T-cell (primary cell): ENCODE measurements at regions not wholly inside any gene's neighbourhood (a gene's known extent, or its start where the extent isn't known, plus 50 kb on each side); places are given as distances from the start of the nearest gene placed in this dataset.

Source experiments
- ATAC-seq, 4 experiments: fragments of 200-7000 bp in 3 of 4; fragments of 150-1000 bp in 1 of 4; cut with Tn5 transposase; replicated peaks in 1 of 4; 1 replicate in 3 of 4; 2 replicates in 1 of 4; pipeline ENCODE4 v1.10.0; 2021; ENCODE audit warnings: moderate library complexity in 3 of 4, mild to moderate bottlenecking in 2 of 4, moderate number of reproducible peaks in 1 of 4
- CTCF ChIA-PET, 2 donors: fragments of 300-600 bp; sonication (Branson Sonifier 250); formaldehyde crosslinking; loops; one replicate each; lab custom pipeline; 2022; ENCODE audit warnings: antibody characterized with exemption in 2 of 2; lab: Charles Lee
- POLR2A ChIA-PET, 2 donors: fragments of 300-600 bp; sonication (Branson Sonifier 250); formaldehyde crosslinking; loops; one replicate each; lab custom pipeline; 2022; ENCODE audit warnings: antibody characterized with exemption in 2 of 2; lab: Charles Lee
- DNase-seq, 35 experiments: peaks; one replicate each; pipeline versions ENCODE4 v3.0.0 to v3.0.0-alpha.2; 2013 to 2023
- H3K27ac ChIP-seq: one replicate; pipeline ENCODE4 v1.5.1; 2013; ENCODE audit warnings: low read length
- H3K27me3 ChIP-seq, 2 experiments: replicated peaks in 1 of 2; 1 replicate in 1 of 2; 2 replicates in 1 of 2; pipeline versions ENCODE4 v1.6.1 to v1.7.0; 2013; ENCODE audit warnings: low read length in 1 of 2, mixed read lengths in 1 of 2; ENCODE audit not compliant: control insufficient read depth in 2 of 2, insufficient read depth in 2 of 2; ENCODE audit errors: extremely low read depth in 1 of 2
- H3K36me3 ChIP-seq, 2 donors: 1 replicate in 1 of 2; 2 replicates in 1 of 2; pipeline versions ENCODE4 v1.6.1 to v1.7.0; 2013; ENCODE audit warnings: low read length in 1 of 2; ENCODE audit not compliant: control insufficient read depth in 2 of 2, insufficient read depth in 1 of 2; ENCODE audit errors: extremely low read depth in 1 of 2
- H3K4me1 ChIP-seq, 2 experiments: 1 replicate in 1 of 2; 2 replicates in 1 of 2; pipeline versions ENCODE4 v1.6.1 to v1.7.0; 2013; ENCODE audit warnings: low read length in 2 of 2, mixed read lengths in 1 of 2; ENCODE audit not compliant: insufficient read depth in 2 of 2, control insufficient read depth in 1 of 2; ENCODE audit errors: extremely low read depth in 1 of 2
- H3K4me3 ChIP-seq, 2 donors: 1 replicate in 1 of 2; 2 replicates in 1 of 2; pipeline versions ENCODE4 v1.5.1 to v1.7.0; 2013; ENCODE audit warnings: mild to moderate bottlenecking in 2 of 2, low read length in 1 of 2, moderate library complexity in 1 of 2; ENCODE audit not compliant: control insufficient read depth in 1 of 2; ENCODE audit errors: extremely low read depth in 1 of 2
- H3K9me3 ChIP-seq: 2 replicates; pipeline ENCODE4 v1.7.0; 2013
- H3K27ac Mint-ChIP-seq, 2 donors: one replicate each; pipeline ENCODE4 v1.8.0; 2020 to 2021; ENCODE audit warnings: mild to moderate bottlenecking in 2 of 2, mixed read lengths in 2 of 2
- H3K27me3 Mint-ChIP-seq, 2 donors: one replicate each; pipeline ENCODE4 v1.8.0; 2021 to 2022; ENCODE audit warnings: mixed read lengths in 2 of 2
- H3K36me3 Mint-ChIP-seq: one replicate; pipeline ENCODE4 v1.8.0; 2021; ENCODE audit warnings: mixed read lengths
- H3K4me1 Mint-ChIP-seq, 3 donors: one replicate each; pipeline ENCODE4 v1.8.0; 2020 to 2022; ENCODE audit warnings: mixed read lengths in 3 of 3, mild to moderate bottlenecking in 1 of 3
- H3K4me3 Mint-ChIP-seq, 3 donors: one replicate each; pipeline ENCODE4 v1.8.0; 2020 to 2022; ENCODE audit warnings: mild to moderate bottlenecking in 3 of 3, mixed read lengths in 3 of 3, moderate library complexity in 3 of 3
- H3K9me3 Mint-ChIP-seq, 3 donors: one replicate each; pipeline ENCODE4 v1.8.0; 2020 to 2022; ENCODE audit warnings: mixed read lengths in 3 of 3
- WGBS: methylation state at CpG from one replicate; pipeline ENCODE4 v1.1.5; 2013; ENCODE audit warnings: missing lambda C conversion rate; ENCODE audit not compliant: insufficient coverage; 5-methylcytosine and 5-hydroxymethylcytosine counted together

GRCh38 chr5:129821477-129822131, 73.7 kb downstream of the MINAR2 start:
- H3K9me3 Mint-ChIP-seq = peaks cover 2 to 3% (median 3%) of the 10 kb centered on the region in 3 donors
- H3K4me3 Mint-ChIP-seq = no peak overlapping the region
- H3K4me1 Mint-ChIP-seq = no peaks in the 10 kb centered on the region
- ChIA-PET POLR2A (no interaction called here), CTCF (no interaction called here)
- no CpG with 5 or more reads among the region's 2 CpGs for WGBS
- H3K27ac Mint-ChIP-seq = no peak overlapping the region
- Histone ChIP-seq H3K4me1 (no peaks in the 10 kb centered on the region), H3K9me3 (no peaks in the 10 kb centered on the region), H3K4me3 (no peak overlapping the region), H3K27me3 (no peaks in the 10 kb centered on the region), H3K36me3 (no peaks in the 10 kb centered on the region), H3K27ac (no peak overlapping the region)
- H3K27me3 Mint-ChIP-seq = peaks cover 9 to 18% of the 10 kb centered on the region in 2 donors
- ATAC-seq (no peak), DNase-seq (no peak)
- no peaks in the 10 kb centered on the region for H3K36me3 Mint-ChIP-seq

GRCh38 chr5:129830288-129830687, 74.0 kb upstream of the CHSY3 start:
- no peaks in the 10 kb centered on the region for H3K9me3 Mint-ChIP-seq
- H3K27me3 Mint-ChIP-seq = peaks cover 8 to 15% of the 10 kb centered on the region in 2 donors
- Histone ChIP-seq H3K9me3 (no peaks in the 10 kb centered on the region), H3K4me3 (no peak overlapping the region), H3K4me1 (no peaks in the 10 kb centered on the region), H3K27me3 (no peaks in the 10 kb centered on the region), H3K36me3 (no peaks in the 10 kb centered on the region), H3K27ac (no peak overlapping the region)
- POLR2A ChIA-PET = no interaction called here
- no peak overlapping the region for H3K27ac Mint-ChIP-seq
- H3K4me3 Mint-ChIP-seq = no peak overlapping the region
- no peaks in the 10 kb centered on the region for H3K4me1 Mint-ChIP-seq
- CTCF ChIA-PET = no interaction called here
- DNase-seq (no peak), ATAC-seq (no peak)
- whole genome bisulfite sequencing = no CpG with 5 or more reads among the region's 2 CpGs
- no peaks in the 10 kb centered on the region for H3K36me3 Mint-ChIP-seq

- Mint-ChIP-seq H3K27me3 (peaks cover 8 to 18% of the 10 kb centered on the region in 2 donors), H3K4me1 (no peaks in the 10 kb centered on the region), H3K4me3 (no peak overlapping the region), H3K36me3 (no peaks in the 10 kb centered on the region), H3K9me3 (no peaks in the 10 kb centered on the region), H3K27ac (no peak overlapping the region)
- Histone ChIP-seq H3K4me3 (no peak overlapping the region), H3K4me1 (no peaks in the 10 kb centered on the region), H3K27me3 (no peaks in the 10 kb centered on the region), H3K9me3 (no peaks in the 10 kb centered on the region), H3K36me3 (no peaks in the 10 kb centered on the region), H3K27ac (no peak overlapping the region)
- no peak for ATAC-seq
- ChIA-PET POLR2A (no interaction called here), CTCF (no interaction called here)
- DNase-seq = no peak
- no CpG with 5 or more reads among the region's 2 CpGs for WGBS
Measured at GRCh38 chr5:129836321-129836720, 67.9 kb upstream of the CHSY3 start.

GRCh38 chr5:129844764-129845163, 59.5 kb upstream of the CHSY3 start:
- Mint-ChIP-seq H3K27ac (no peak overlapping the region), H3K4me3 (no peak overlapping the region), H3K27me3 (peaks cover 0 to 26% of the 10 kb centered on the region in 2 donors), H3K36me3 (no peaks in the 10 kb centered on the region), H3K9me3 (no peaks in the 10 kb centered on the region), H3K4me1 (no peaks in the 10 kb centered on the region)
- Histone ChIP-seq H3K36me3 (no peaks in the 10 kb centered on the region), H3K27ac (no peak overlapping the region), H3K9me3 (no peaks in the 10 kb centered on the region), H3K4me3 (no peak overlapping the region), H3K27me3 (no peaks in the 10 kb centered on the region), H3K4me1 (no peaks in the 10 kb centered on the region)
- ChIA-PET CTCF (no interaction called here), POLR2A (no interaction called here)
- ATAC-seq (no peak), DNase-seq (no peak)

- H3K27ac Mint-ChIP-seq = no peak overlapping the region
- no peaks in the 10 kb centered on the region for H3K36me3 ChIP-seq
- 33% methylated on average over 1 of the region's 6 CpGs for WGBS
- no peaks in the 10 kb centered on the region for H3K9me3 ChIP-seq
- no peak overlapping the region for H3K4me3 ChIP-seq
- H3K36me3 Mint-ChIP-seq = no peaks in the 10 kb centered on the region
- no peaks in the 10 kb centered on the region for H3K27me3 ChIP-seq
- peaks cover 10 to 14% of the 10 kb centered on the region in 2 donors for H3K27me3 Mint-ChIP-seq
- H3K27ac ChIP-seq = no peak overlapping the region
- CTCF ChIA-PET = interaction anchor here (0.6 to 2.5 kb wide), 5 partner anchors 11 to 1019 kb away, joined by 3 to 9 read pairs (median 3); no protein-coding TSS in a partner anchor
- ATAC-seq = peak in 3 of 4 experiments; percentile 56 to 65 (median 62)
- peak; percentile 10 to 72 (median 44) for DNase-seq
- POLR2A ChIA-PET = no interaction called here
- no peaks in the 10 kb centered on the region for H3K9me3 Mint-ChIP-seq
- no peaks in the 10 kb centered on the region for H3K4me1 ChIP-seq
- no peaks in the 10 kb centered on the region for H3K4me1 Mint-ChIP-seq
- H3K4me3 Mint-ChIP-seq = no peak overlapping the region
Measured at GRCh38 chr5:129852747-129853352, 51.4 kb upstream of the CHSY3 start.

GRCh38 chr5:129853588-129853987, 50.7 kb upstream of the CHSY3 start:
- no peak for ATAC-seq
- ChIA-PET CTCF (interaction anchor here (0.5 kb wide), 2 partner anchors 947 to 1608 kb away, joined by 3 read pairs; no protein-coding TSS in a partner anchor), POLR2A (no interaction called here)
- 83% methylated on average over 2 of the region's 5 CpGs for WGBS
- no peaks in the 10 kb centered on the region for H3K4me1 ChIP-seq
- no peak overlapping the region for H3K4me3 Mint-ChIP-seq
- H3K9me3 ChIP-seq = no peaks in the 10 kb centered on the region
- no peaks in the 10 kb centered on the region for H3K4me1 Mint-ChIP-seq
- H3K36me3 ChIP-seq = no peaks in the 10 kb centered on the region
- no peak overlapping the region for H3K27ac Mint-ChIP-seq
- H3K9me3 Mint-ChIP-seq = no peaks in the 10 kb centered on the region
- H3K27ac ChIP-seq = no peak overlapping the region
- H3K36me3 Mint-ChIP-seq = no peaks in the 10 kb centered on the region
- H3K27me3 ChIP-seq = no peaks in the 10 kb centered on the region
- H3K4me3 ChIP-seq = no peak overlapping the region
- DNase-seq = no peak
- peaks cover 10 to 14% of the 10 kb centered on the region in 2 donors for H3K27me3 Mint-ChIP-seq
